H9 (cell line): ENCODE measurements at regions not wholly inside any gene's neighbourhood (a gene's known extent, or its start where the extent isn't known, plus 50 kb on each side); places are given as distances from the start of the nearest gene placed in this dataset.

Experiments used
- DNase-seq: peaks from one replicate; pipeline ENCODE4 v3.0.0-alpha.2; 2017
- H2AFZ ChIP-seq: one replicate; pipeline ENCODE4 v1.6.1; 2013; ENCODE audit warnings: mild to moderate bottlenecking, low read length, control low read depth, moderate library complexity
- H2AK5ac ChIP-seq: 2 replicates; pipeline ENCODE4 v1.6.1; 2013; ENCODE audit warnings: low read length, control low read depth, mixed read lengths; ENCODE audit not compliant: insufficient read length
- H2BK120ac ChIP-seq: one replicate; pipeline ENCODE4 v1.6.1; 2013; ENCODE audit warnings: low read depth, mild to moderate bottlenecking, low read length, control low read depth, inconsistent platforms; ENCODE audit not compliant: poor library complexity, severe bottlenecking
- H2BK12ac ChIP-seq: 2 replicates; pipeline ENCODE4 v1.6.1; 2013; ENCODE audit warnings: low read length, control low read depth, mixed read lengths, low read depth; ENCODE audit not compliant: insufficient read length
- H2BK15ac ChIP-seq: 2 replicates; pipeline ENCODE4 v1.6.1; 2013; ENCODE audit warnings: low read depth, low read length, control low read depth
- H2BK20ac ChIP-seq: one replicate; pipeline ENCODE4 v1.6.1; 2013; ENCODE audit warnings: low read depth, mild to moderate bottlenecking, low read length, control low read depth, inconsistent platforms; ENCODE audit not compliant: poor library complexity, severe bottlenecking
- H2BK5ac ChIP-seq: 2 replicates; pipeline ENCODE4 v1.6.1; 2013; ENCODE audit warnings: low read length, control low read depth, mixed read lengths; ENCODE audit not compliant: insufficient read length
- H3K14ac ChIP-seq: 2 replicates; pipeline ENCODE4 v1.6.1; 2013; ENCODE audit warnings: low read length, control low read depth; ENCODE audit not compliant: insufficient read depth
- H3K18ac ChIP-seq: 2 replicates; pipeline ENCODE4 v1.6.1; 2013; ENCODE audit warnings: low read depth, mild to moderate bottlenecking, mixed read lengths, low read length, control low read depth; ENCODE audit not compliant: insufficient read length
- H3K23ac ChIP-seq: 2 replicates; pipeline ENCODE4 v1.6.1; 2013; ENCODE audit warnings: low read length, control low read depth, mixed read lengths, low read depth; ENCODE audit not compliant: insufficient read length
- H3K23me2 ChIP-seq: 2 replicates; pipeline ENCODE4 v1.6.1; 2013; ENCODE audit warnings: low read depth, mild to moderate bottlenecking, mixed read lengths, low read length, control low read depth; ENCODE audit not compliant: insufficient read length, poor library complexity, severe bottlenecking
- H3K27ac ChIP-seq: 2 replicates; pipeline ENCODE4 v1.5.1; 2013; ENCODE audit warnings: low read length, control low read depth, mixed read lengths, low read depth; ENCODE audit not compliant: insufficient read length
- H3K27me3 ChIP-seq: 2 replicates; pipeline ENCODE4 v1.6.1; 2013; ENCODE audit warnings: low read length, control low read depth, inconsistent platforms; ENCODE audit not compliant: insufficient read depth
- H3K4ac ChIP-seq: 2 replicates; pipeline ENCODE4 v1.6.1; 2013; ENCODE audit warnings: low read depth, mild to moderate bottlenecking, control low read depth, inconsistent platforms, low read length, moderate library complexity
- H3K4me1 ChIP-seq: 2 replicates; pipeline ENCODE4 v1.6.1; 2013; ENCODE audit warnings: low read length, control low read depth, inconsistent platforms; ENCODE audit not compliant: insufficient read depth
- H3K4me2 ChIP-seq: 2 replicates; pipeline ENCODE4 v1.6.1; 2013; ENCODE audit warnings: low read length, control low read depth, mixed read lengths; ENCODE audit not compliant: insufficient read length, insufficient read depth
- H3K56ac ChIP-seq: 2 replicates; pipeline ENCODE4 v1.6.1; 2013; ENCODE audit warnings: low read depth, mild to moderate bottlenecking, mixed read lengths, low read length, control low read depth; ENCODE audit not compliant: insufficient read length
- H3K79me1 ChIP-seq: 2 replicates; pipeline ENCODE4 v1.6.1; 2013; ENCODE audit warnings: low read depth, mild to moderate bottlenecking, moderate library complexity, low read length, control low read depth, inconsistent platforms; ENCODE audit not compliant: insufficient read depth, poor library complexity, severe bottlenecking
- H3K79me2 ChIP-seq: 2 replicates; pipeline ENCODE4 v1.6.1; 2013; ENCODE audit warnings: low read length, control low read depth, inconsistent platforms; ENCODE audit not compliant: insufficient read depth
- H3K9ac ChIP-seq: 2 replicates; pipeline ENCODE4 v1.6.1; 2013; ENCODE audit warnings: low read length, control low read depth, mixed read lengths; ENCODE audit not compliant: insufficient read length; ENCODE audit errors: extremely low read depth
- H3K9me3 ChIP-seq: one replicate; pipeline ENCODE4 v1.6.1; 2013; ENCODE audit warnings: low read depth, low read length, inconsistent platforms; ENCODE audit not compliant: control insufficient read depth
- H3T11ph ChIP-seq: one replicate; pipeline ENCODE4 v1.6.1; 2013; ENCODE audit warnings: mild to moderate bottlenecking, low read length, control low read depth, inconsistent platforms
- H4K20me1 ChIP-seq: one replicate; pipeline ENCODE4 v1.6.1; 2013; ENCODE audit not compliant: control insufficient read depth, insufficient read length, insufficient read depth
- H4K5ac ChIP-seq: 2 replicates; pipeline ENCODE4 v1.6.1; 2013; ENCODE audit warnings: low read depth, mild to moderate bottlenecking, mixed read lengths, low read length, control low read depth; ENCODE audit not compliant: insufficient read length
- H4K8ac ChIP-seq: replicated peaks from 2 replicates; pipeline ENCODE4 v1.6.1; 2013; ENCODE audit warnings: low read length, control low read depth, mixed read lengths, low read depth; ENCODE audit not compliant: insufficient read length
- H4K91ac ChIP-seq: 2 replicates; pipeline ENCODE4 v1.6.1; 2013; ENCODE audit warnings: low read depth, mild to moderate bottlenecking, moderate library complexity, mixed read lengths, low read length, control low read depth; ENCODE audit not compliant: insufficient read length
- H3K27ac Mint-ChIP-seq, 3 experiments: 2 replicates in 2 of 3; 3 replicates in 1 of 3; pipeline ENCODE4 v1.8.0; 2020 to 2021; ENCODE audit warnings: mixed read lengths in 3 of 3, mild to moderate bottlenecking in 1 of 3, moderate library complexity in 1 of 3
- H3K27me3 Mint-ChIP-seq: 2 replicates; pipeline ENCODE4 v1.8.0; 2021; ENCODE audit warnings: low read depth, mild to moderate bottlenecking, moderate library complexity, mixed read lengths
- H3K36me3 Mint-ChIP-seq, 3 experiments: 2 replicates in 2 of 3; 3 replicates in 1 of 3; pipeline ENCODE4 v1.8.0; 2020 to 2021; ENCODE audit warnings: low read depth in 3 of 3, mixed read lengths in 3 of 3; ENCODE audit not compliant: insufficient read depth in 1 of 3
- H3K4me1 Mint-ChIP-seq, 2 experiments: 2 replicates each; pipeline ENCODE4 v1.8.0; 2020; ENCODE audit warnings: mixed read lengths in 2 of 2
- H3K4me3 Mint-ChIP-seq, 2 experiments: 2 replicates in 1 of 2; 3 replicates in 1 of 2; pipeline ENCODE4 v1.8.0; 2020 to 2021; ENCODE audit warnings: mild to moderate bottlenecking in 2 of 2, mixed read lengths in 2 of 2, moderate library complexity in 1 of 2
- H3K9me3 Mint-ChIP-seq, 2 experiments: 2 replicates in 1 of 2; 3 replicates in 1 of 2; pipeline ENCODE4 v1.8.0; 2020; ENCODE audit warnings: mild to moderate bottlenecking in 2 of 2, mixed read lengths in 2 of 2, moderate library complexity in 1 of 2
- WGBS: extraction: QIAGEN DNeasy Blood & Tissue Kit; methylation state at CpG from one replicate; pipeline ENCODE4 v1.1.7; 2013; ENCODE audit warnings: missing lambda C conversion rate, low lambda C conversion rate, mixed read lengths; ENCODE audit not compliant: insufficient read length; ENCODE audit errors: extremely low coverage; 5-methylcytosine and 5-hydroxymethylcytosine counted together
- TF ChIP-seq, protein P1 (sequence below): fragments of 200-600 bp; sonication (generic); conservative IDR thresholded peaks from 3 replicates; pipeline ENCODE4 v1.8.0; 2021; ENCODE audit warnings: antibody characterized with exemption, mild to moderate bottlenecking

DNA sequence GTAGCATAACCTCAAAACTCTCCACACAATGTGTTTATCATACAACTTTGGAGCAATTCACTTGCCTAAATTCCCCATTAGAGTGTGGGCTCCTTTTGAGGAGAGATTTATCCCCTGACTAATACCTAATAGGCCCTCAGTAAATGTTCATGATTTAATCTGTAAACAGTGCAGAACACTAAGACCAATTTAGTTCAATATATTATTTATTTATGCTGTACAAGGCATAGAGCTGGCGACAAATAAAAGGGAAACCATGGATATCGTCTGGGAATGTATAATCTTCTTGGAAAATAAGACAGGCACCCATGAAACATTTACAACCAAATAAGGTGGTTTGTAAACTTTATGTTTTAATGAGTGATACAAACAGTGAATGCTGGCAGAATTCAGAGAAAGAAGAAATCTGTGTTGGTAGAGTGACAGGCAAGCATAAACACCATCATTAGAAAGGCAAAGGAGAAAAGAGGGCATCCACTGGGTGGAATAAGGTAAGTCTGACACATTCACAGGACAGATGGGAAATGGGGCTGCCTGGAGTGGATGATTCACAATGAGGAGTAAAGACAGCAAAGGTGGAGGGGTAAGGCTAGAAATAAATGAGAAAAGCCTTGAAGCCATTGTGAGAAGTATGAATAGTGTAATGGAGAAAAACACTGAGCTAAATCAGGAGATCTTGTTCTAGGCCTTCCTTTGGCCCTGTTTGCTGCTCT lies 106.1 kb upstream of the MIR17HG start:
- Histone ChIP-seq H3K9ac (no peak overlapping the region), H4K91ac (no peak overlapping the region), H4K8ac (no peak overlapping the region), H2AFZ (no peak overlapping the region), H3T11ph (no peak overlapping the region), H3K9me3 (no peaks in the 10 kb centered on the region), H3K56ac (no peak overlapping the region), H2BK12ac (no peak overlapping the region), H4K5ac (no peak overlapping the region), H2BK120ac (no peak overlapping the region), H3K14ac (no peak overlapping the region), H3K27ac (no peak overlapping the region), H3K23ac (no peak overlapping the region), H3K79me1 (no peaks in the 10 kb centered on the region), H2BK20ac (no peak overlapping the region), H3K4me2 (no peak overlapping the region), H3K4me1 (no peaks in the 10 kb centered on the region), H2AK5ac (no peak overlapping the region), H3K79me2 (no peaks in the 10 kb centered on the region), H4K20me1 (no peaks in the 10 kb centered on the region), H3K27me3 (no peaks in the 10 kb centered on the region), H2BK15ac (no peak overlapping the region), H3K4ac (no peak overlapping the region), H3K23me2 (no peaks in the 10 kb centered on the region), H2BK5ac (no peak overlapping the region), H3K18ac (no peak overlapping the region)
- peaks cover 3 to 4% of the 10 kb centered on the region in 2 experiments; a peak in 3 of 5 replicates for H3K9me3 Mint-ChIP-seq
- H3K27me3 Mint-ChIP-seq: peaks cover 2% of the 10 kb centered on the region; the same call in 1 of the 2 replicates
- TF ChIP-seq, protein P1, sequence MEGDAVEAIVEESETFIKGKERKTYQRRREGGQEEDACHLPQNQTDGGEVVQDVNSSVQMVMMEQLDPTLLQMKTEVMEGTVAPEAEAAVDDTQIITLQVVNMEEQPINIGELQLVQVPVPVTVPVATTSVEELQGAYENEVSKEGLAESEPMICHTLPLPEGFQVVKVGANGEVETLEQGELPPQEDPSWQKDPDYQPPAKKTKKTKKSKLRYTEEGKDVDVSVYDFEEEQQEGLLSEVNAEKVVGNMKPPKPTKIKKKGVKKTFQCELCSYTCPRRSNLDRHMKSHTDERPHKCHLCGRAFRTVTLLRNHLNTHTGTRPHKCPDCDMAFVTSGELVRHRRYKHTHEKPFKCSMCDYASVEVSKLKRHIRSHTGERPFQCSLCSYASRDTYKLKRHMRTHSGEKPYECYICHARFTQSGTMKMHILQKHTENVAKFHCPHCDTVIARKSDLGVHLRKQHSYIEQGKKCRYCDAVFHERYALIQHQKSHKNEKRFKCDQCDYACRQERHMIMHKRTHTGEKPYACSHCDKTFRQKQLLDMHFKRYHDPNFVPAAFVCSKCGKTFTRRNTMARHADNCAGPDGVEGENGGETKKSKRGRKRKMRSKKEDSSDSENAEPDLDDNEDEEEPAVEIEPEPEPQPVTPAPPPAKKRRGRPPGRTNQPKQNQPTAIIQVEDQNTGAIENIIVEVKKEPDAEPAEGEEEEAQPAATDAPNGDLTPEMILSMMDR: no peak
- H3K36me3 Mint-ChIP-seq: peaks cover 0 to 8% (median 0%) of the 10 kb centered on the region in 3 experiments; a peak in 3 of 7 replicates
- no peaks in the 10 kb centered on the region for H3K4me1 Mint-ChIP-seq
- DNase-seq: no peak
- no peak overlapping the region for H3K27ac Mint-ChIP-seq
- no peak overlapping the region for H3K4me3 Mint-ChIP-seq
- no CpG with 5 or more reads among the region's 2 CpGs for WGBS
